HG02571 (cell line): ENCODE measurements at regions not wholly inside any gene's neighbourhood (a gene's known extent, or its start where the extent isn't known, plus 50 kb on each side); places are given as distances from the start of the nearest gene placed in this dataset.
"Not testable (repeated sequence)": the region's sequence is repeated elsewhere in the genome, so short reads cannot be mapped to it uniquely, and the experiment has no call there.

ENCODE experiments used
- ATAC-seq: cut with Tn5 transposase; IDR thresholded peaks from one replicate; pipeline ENCODE4 v1.9.1; 2021; ENCODE audit warnings: mild to moderate bottlenecking, moderate library complexity; ENCODE audit not compliant: unreplicated experiment

DNA sequence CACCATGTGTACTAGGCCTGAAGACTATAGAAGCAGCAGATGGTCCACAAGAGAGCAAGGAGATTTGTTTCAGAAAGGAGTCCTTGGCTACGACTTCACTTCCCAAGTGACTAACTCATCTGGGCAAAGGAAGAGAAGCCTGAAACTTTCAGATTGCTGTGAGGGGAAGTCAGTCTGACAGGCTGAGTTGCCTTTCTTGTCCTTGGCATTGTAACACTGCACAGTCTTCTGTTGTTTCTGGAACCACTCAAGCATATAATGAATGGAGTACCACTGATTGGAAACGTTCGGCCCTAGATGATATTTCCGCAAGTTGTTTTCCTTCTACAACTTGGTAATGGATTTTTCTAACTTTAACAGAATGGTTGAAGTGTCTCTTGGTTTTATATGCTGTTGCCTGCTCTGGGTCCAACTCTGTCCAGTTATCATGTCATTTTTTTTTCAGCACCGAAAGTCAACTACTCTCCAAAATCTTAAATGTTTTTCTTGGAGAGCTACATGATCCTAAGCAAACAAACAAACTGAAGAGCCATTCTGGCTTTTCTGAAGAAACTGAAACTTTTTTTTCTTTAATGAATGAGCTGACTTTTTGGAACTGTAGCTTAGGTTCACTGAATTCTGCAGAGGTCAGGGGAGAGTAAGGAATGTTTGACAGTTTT, 685.7 kb downstream of the MECOM start:
- ATAC-seq = no peak

DNA sequence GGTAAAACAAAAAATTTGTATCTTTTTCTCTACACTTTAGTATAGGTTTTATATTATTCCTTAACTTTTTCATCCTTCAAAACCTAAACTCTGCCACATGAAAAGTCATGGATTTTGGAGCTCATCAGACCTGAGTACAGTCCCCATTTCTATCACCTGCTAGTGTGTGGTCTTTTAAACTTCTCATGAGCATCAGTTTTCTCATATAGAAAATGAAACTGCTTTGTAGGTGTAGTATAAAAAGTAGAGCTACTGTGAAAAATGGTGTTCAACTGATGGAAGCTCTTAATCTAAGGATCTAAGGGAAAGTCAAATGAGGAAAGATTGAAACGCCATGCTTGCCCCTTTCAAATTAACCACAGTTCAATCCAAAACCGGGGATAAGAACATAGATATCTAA, 686.5 kb downstream of the MECOM start:
- ATAC-seq = no peak

DNA sequence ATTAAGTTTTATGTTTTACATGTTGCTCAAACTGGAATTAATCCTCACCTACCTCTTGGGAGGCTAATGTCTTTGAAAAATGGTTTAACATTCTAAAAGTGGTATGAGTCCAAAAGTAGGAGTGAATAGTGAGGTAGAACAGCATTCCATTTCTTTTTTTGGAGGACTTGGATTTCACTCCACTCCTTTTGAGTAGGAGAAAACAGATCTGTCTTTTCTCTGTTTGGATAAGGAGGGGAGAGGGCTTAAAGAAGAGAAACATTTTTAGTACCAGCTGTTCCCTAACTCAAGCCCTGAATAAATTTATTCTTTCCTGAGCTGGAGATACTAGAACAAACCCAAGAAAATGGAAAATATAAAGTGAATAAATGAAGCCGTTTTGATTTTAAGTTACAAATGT, 687.9 kb downstream of the MECOM start:
- no peak for ATAC-seq

DNA sequence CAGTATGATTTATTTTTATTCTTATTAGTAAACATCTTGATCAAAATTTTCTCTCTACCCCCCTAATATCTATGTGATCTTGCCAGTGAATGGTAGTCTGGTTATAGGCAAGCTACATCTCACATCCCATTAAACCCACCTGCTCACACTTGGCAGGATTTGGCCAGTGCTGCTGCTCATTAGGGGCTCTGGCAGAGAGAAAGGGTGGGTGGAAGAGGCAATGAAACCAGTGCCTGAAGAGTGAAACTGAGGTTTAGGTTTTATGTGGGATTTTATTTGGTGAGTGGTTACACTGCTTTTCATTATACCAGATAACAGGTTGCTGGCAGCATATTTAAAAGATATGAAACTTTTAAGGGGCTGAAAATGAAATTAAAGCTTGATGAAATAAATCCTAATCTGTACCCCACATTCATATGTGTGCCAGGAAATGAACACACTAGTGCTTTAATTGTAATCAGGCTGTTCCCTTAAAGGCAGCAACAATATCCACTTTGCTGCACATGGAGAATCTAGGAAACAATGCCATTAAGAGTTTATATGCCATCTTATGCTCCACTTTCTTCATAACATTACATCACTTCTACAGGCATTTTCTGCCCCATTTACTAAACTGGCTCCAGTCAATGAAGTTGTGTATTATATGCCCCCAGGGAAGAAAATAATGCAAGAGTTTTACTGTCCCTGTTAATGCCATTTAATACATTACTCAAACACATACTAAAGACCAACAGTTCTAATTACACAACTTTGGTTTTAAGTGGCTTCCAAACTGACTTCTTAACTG, 688.7 kb downstream of the MECOM start:
- ATAC-seq = no peak

DNA sequence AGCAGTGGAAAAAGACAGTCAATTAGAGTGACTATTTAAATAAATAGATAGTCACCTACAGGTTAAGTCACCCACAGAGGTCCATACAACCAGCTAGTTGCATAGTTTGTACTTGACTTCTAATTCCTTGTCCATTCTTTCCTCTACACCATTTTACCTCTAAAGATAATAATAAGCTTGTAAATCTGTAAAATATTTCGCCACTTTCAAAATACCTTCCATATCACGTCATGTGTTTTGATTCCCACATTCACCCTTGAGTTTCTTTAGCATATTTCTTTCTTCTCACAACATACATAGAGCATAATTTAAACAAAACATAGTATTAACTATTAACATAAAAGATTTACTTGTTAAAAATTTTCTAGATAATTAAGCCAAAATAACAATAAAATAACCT, 689.6 kb downstream of the MECOM start:
- ATAC-seq = no peak

DNA sequence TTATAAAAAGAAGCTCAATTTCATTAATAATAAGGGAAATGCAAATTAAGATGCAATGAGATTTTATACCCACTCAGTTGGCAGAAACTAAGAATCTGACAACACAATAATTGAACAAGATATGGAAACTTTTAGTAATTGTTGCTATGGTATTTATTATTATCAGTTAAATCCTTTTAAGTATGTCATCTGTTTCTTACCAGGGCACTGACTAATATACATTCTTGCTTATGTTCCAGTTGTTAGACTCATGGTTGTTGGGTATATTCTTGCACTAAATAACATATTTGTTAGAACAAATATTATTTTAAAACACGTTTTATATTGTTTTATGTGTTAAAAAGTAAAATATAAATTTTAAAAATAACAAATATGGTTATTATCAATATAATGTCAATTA, 690.3 kb downstream of the MECOM start:
- no peak for ATAC-seq

DNA sequence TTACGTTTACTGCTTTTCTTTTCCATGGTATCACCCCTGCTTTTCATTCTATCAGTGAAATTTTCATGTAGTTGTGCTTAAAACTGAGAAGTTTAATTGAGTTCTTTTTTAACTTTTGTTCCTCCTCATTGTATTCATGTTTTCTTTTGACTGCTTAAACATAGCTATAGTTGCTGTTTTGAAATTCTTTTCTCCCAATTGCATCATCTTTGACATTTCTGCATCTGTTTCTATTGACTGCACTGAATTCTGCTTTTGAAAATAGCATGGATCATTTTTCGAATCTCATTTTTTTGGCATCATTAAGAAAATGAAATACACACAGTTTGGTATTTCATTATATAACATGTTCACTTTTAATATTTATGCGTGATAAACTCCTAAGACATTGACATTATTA, 694.9 kb downstream of the MECOM start:
- no peak for ATAC-seq

DNA sequence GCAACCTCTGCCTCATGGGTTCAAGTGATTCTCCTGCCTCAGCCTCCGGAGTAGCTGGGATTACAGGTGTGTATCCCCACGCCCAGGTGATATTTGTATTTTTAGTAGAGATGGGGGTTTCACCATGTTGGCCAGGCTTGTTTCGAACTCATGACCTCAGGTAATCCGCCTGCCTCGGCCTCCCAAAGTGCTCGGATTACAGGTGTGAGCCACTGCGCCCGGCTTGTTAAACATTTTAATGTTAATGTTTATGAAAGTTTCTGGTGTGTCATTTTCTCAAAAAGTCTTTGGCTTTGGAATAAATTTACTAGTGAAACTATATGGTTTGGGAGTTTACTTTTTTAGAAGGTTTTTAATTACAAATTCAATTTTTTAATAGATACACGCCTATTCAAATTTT, 698.8 kb downstream of the MECOM start:
- ATAC-seq = no peak

DNA sequence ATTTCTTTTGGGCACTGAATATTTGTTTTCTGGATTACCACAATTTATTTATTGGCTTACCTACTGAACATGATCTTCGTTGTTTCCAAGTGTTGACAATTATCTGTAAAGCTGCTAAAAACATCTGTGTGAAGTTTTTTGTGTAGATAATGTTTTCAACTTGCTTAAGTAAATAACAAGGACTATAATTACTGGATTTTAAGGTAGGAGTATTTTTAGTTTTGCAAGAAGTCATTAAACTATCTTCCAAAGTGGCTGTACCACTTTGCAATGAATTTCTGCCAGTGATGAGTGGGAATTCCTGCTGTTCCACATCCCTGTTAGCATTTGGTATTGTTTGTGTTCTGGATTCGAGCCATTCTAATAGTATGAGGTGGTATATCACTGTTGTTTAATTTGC, 702.2 kb downstream of the MECOM start:
- ATAC-seq = no peak

DNA sequence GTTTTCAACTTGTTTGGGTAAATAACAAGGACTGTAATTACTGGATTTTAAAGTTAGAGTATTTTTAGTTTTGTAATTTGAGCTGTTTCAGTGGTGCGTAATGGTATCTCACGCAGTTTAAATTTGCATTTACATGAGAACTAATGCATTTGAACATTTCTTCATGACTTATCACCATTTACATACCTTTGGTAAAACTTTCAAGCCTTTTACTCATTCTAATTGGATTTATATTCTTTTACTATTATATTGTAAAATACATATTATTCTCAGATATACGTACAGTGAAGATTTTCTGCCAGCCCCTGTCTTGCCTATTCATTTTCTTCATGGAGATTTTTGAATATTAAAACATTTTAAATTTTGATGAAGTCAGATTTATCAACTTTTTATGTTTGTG, 703.8 kb downstream of the MECOM start:
- no peak for ATAC-seq

DNA sequence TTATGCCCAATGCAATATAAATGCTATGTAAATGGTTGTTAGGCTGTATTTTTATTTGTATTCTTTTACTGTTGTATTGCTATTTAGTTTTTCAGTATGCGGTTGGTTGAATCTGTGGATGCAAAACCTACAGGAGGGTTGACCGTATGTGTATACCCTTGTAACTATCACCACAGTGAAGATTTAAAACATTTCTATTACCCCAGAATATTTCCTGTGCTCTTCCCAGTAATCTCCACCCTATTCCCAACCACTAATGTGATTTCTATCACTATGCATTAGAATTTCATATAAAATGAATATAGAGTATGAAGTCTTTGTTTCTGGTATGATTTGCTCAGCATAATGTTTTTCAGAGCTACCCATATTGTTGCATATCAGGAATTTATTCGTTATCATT, 705.0 kb downstream of the MECOM start:
- ATAC-seq = no peak

DNA sequence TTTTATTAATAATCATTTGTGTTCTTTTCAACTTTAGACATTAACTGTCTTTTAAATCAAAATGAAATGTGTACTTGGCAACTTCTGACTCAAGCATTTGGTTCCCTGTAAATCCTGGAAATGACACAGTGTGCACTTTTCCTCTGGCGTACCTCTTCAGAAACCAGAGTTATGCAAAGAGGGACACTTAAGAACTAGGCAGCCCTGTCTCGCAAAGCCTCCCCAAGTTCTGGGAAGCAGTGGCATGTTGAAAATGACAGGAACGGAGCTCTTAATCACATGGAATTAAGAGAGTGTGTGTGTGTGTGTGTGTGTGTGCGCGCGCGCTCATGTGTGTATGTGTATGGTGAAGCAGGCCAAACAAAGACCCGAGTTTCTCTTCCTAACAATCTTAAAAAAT, 707.4 kb downstream of the MECOM start:
- no peak for ATAC-seq

DNA sequence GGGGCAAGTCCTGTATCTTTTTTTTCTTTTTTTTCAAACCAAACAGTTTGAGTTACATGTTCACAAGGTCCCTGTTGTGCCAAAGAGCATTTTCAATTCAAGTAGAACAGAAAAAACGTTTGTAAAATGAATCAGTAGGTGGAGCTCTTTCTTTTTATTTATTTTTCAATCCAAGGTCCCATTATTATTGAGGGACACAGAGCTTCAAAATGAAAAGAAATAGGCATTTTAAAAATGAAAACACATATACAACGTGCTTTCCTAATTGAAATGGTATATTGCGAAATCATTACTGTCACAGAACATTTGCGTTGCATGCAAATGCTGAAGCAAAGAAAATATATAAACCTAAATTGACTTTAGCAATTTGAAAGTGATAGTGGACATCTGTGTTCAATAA, 711.0 kb downstream of the MECOM start:
- no peak for ATAC-seq

DNA sequence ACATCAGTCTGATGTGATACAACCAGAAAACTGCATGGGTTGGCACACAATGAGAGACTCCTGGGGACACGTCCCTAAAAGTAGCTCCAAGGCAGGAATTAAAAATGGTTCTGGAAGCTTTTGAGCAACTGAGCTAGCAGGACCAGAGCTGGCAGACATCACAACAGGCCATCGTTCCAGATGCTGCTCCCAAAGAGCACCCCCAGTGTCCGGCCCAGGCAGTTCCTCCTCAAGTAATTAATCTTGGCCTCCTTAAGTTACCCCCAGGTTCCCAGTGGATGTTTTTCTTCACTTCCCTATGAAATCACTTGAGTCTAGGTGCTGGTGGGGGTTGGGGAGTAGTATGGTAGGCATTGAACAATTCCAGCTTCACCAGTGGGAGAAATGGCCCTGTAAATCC, 711.6 kb downstream of the MECOM start:
- no peak for ATAC-seq

DNA sequence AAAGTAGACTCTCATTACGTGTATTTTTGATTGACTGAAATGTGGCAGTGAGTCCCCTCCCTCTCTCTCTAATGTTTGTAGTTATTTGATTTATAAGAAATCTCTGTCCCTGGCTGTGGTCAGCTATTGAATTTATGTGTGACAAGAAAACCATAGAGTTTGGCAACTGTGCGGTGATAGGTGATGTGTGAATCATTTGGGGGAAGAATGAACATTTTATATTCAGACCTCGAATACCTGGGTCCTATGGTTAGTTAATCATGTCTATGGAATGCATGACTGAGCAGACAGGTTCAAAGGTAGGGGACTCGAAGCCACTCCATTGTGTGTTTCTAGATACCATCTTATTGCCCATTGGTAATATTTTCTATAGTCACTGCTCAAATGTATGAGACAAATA, 712.1 kb downstream of the MECOM start:
- ATAC-seq = no peak

DNA sequence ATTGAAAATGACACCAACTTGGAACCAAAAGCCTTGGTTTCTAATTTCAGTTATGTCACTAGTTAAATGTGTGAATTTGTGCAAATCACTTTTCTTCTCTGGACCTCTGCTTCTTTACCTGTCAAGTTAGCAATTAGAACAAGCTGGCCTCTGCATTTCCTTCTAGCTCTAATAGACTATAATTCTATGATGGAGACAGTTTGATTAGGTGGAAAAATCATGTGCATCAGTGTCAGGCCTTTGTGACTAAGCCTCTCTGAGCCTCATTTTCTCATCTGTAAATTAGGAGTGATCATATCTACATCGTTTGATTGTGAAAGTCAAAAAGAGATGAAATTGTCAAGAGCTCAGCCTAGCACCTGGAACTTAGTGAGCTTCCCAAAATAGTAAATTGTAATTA, 712.9 kb downstream of the MECOM start:
- ATAC-seq = no peak

DNA sequence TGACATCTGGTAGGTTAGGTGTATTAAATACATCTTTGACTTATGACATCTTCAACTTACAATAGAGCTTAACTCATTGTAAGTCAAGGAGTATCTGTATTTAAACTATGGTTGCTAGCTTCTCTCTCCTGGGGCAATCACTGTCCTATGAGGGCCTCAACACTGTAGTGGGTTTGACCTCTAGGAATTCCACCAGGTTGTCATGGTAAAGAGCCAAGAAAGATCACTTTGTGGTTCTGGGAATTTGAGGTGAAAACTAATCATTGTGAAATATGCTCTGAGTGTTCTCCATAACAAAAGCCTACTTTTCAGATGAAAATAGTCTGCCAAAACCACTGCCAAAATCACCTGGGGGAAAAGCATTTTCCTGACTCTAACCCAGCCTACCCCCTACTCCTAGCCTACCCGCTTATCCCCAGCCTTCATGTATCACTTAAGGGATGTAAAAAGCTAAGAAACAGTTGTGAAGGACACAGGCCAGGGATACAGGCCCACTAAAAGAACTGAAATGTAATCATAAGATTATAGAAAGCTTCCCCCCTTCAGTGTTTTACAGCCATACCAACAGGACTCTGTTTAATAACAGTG, 723.8 kb downstream of the MECOM start:
- no peak for ATAC-seq

DNA sequence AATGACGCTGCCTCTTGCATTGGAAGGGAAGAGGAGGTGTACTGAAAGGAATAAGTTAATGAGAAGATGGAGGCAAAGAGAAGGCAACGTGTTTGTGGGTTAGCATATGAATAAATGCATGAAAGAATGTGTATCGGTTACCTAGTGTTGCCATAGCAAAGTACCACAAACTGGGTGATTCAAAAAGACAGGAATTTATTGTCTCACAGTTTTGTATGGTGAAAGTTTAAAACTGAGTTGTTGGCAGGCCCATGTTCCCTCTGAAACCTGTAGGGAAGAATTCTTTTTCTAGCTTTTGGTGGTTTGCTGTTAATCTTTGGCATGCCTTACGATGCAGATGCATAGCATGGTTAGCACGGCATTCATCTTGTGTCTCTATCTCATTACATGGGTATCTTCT, 729.9 kb downstream of the MECOM start:
- no peak for ATAC-seq

DNA sequence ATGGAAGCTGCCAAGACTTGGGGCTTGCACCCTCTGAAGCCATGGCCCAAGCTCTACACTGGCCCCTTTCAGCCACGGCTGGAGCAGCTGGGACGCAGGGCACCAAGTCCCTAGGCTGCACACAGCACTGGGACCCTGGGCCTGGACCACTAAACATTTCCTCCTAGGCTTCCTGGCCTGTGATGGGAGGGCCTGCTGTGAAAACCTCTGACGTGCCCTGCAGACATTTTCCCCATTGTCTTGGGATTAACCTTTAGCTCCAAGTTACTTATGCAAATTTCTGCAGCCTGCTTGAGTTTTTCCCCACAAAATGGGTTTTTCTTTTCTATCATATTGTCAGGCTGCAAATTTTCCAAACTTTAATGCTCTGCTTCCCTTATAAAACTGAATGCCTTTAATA, 733.5 kb downstream of the MECOM start:
- ATAC-seq = not testable (repeated sequence)

DNA sequence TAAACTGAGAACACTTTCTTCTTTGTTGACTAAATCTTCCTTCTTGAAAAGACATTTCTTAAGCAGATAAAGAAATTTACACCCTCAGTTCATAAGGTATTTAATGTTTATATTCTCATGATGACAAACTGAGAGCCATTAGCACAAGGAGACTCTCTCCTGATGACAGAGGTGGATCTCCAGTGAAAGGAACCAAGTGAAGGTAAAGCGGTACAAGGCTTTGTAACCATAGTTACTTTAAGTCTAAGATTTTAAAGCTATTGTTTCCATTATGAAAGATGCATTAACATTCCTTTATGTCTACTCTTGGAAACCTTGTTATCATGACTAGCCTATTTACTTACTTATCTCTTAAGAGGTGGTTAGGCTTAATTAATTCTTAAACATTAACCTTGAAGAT, 737.1 kb downstream of the MECOM start:
- no peak for ATAC-seq

DNA sequence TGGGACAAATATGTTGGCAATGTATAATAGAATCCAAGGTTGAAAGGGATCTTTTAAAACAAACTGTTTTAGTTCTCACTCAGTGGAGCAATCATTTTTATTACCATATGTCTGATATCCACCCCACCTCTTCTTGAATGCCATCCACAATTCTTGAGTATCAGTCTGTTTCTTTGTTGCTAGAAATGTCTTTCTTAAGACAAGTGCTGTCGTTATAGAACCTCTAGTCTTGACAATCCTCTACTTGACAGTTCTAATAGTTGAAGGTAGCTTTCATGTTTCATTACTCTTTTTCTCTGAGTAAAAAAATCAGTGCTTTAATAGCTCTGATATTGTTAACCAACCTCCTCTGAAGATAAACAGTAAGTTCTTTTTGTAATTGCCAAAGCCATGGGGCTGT, 737.9 kb downstream of the MECOM start:
- ATAC-seq = no peak

DNA sequence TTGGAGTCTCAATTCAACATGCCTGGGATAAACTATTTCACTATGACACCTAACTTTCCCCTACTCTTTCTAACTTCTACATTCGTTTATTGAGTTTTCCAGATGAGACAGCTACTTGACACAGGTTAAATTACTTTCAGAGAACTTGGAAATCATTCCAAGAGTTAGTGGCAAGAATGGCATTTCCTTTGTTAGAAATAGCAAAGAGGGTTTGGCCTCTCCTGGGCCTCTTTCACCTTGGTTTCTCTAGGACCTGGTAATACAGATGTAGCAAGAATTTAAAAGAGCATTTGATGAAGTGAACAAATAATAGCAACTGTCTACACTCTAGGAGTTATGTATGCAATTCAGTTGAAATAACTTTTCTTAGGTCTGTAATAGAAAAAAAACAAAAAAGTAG, 748.9 kb downstream of the MECOM start:
- ATAC-seq = no peak
